Body of pancreas (tissue), 4 donors: ENCODE measurements at regions not wholly inside any gene's neighbourhood (a gene's known extent, or its start where the extent isn't known, plus 50 kb on each side); places are given as distances from the start of the nearest gene placed in this dataset.

ENCODE experiments used
- ATAC-seq: fragments of 150-250 bp; one replicate; pipeline ENCODE4 v1.9.1; 2016
- DNase-seq, 4 donors: peaks; one replicate each; pipeline ENCODE4 v3.0.0-alpha.2; 2019
- H3K27ac ChIP-seq, 4 donors: fragments of 200-600 bp; sonication (generic); 1 replicate in 3 of 4; 2 replicates in 1 of 4; pipeline versions ENCODE4 v1.5.1 to v1.6.1; 2016 to 2019; ENCODE audit warnings: mild to moderate bottlenecking in 1 of 4, mixed read lengths in 1 of 4, moderate library complexity in 1 of 4
- H3K27me3 ChIP-seq, 2 donors: fragments of 200-600 bp; sonication (generic); one replicate each; pipeline ENCODE4 v1.6.0; 2016; ENCODE audit warnings: mild to moderate bottlenecking in 1 of 2
- H3K36me3 ChIP-seq, 2 donors: fragments of 200-600 bp; sonication (generic); replicated peaks in 1 of 2; 2 replicates each; pipeline ENCODE4 v1.5.1; 2016; ENCODE audit warnings: low read depth in 2 of 2; ENCODE audit not compliant: insufficient read depth in 1 of 2
- H3K4me1 ChIP-seq: fragments of 200-600 bp; sonication (generic); one replicate; pipeline ENCODE4 v1.6.0; 2016
- H3K4me3 ChIP-seq, 2 donors: fragments of 200-600 bp; sonication (generic); 1 replicate in 1 of 2; 2 replicates in 1 of 2; pipeline ENCODE4 v1.5.1; 2016 to 2019
- H3K9me3 ChIP-seq, 3 donors: fragments of 200-600 bp; sonication (generic); 1 replicate in 2 of 3; 2 replicates in 1 of 3; pipeline ENCODE4 v1.5.1; 2016
- POLR2A ChIP-seq, 3 donors: fragments of 450-650 bp; IDR thresholded peaks; one replicate each; pipeline ENCODE4 v1.6.1; 2016; ENCODE audit warnings: antibody characterized with exemption in 3 of 3, mild to moderate bottlenecking in 2 of 3
- WGBS, 2 donors: methylation state at CpG; one replicate each; pipeline ENCODE4 v1.1.5; 2017; 5-methylcytosine and 5-hydroxymethylcytosine counted together
- intact Hi-C: fragments of 100-400 bp; cut with DNase I; formaldehyde crosslinking; loops from one replicate; pipeline ENCODE4 v1.15.1; 2023
- TF ChIP-seq, protein P1 (sequence below), 7 experiments: fragments of 450-650 bp in 4 of 7; fragments of 200-600 bp in 3 of 7; sonication (generic) in 3 of 7; IDR thresholded peaks; one replicate each; pipeline ENCODE4 v1.5.1; 2016 to 2019; ENCODE audit warnings: antibody characterized with exemption in 7 of 7

DNA sequence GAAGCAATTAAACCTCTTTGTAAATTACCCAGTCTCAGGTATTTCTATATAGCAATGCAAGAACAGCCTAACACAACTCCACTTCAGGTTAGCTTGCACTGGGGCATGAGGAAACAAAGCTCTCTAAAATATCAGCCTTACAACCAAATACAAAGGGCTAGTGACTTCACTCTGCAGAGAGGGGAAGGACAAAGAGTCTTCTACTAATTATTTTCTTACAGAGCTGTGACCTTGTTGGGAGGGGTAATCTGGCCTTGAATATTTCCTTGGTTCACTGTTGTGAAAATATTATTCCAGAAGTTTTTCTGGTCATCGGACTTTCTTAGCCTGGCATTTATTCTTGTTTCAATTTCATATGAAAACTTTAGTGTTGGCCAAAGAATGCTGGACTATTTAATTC, 334.4 kb upstream of the CTNNB1 start:
- Histone ChIP-seq H3K9me3 (no peaks in the 10 kb centered on the region), H3K4me3 (no peak overlapping the region), H3K27ac (no peak overlapping the region), H3K4me1 (no peaks in the 10 kb centered on the region), H3K36me3 (no peaks in the 10 kb centered on the region), H3K27me3 (no peaks in the 10 kb centered on the region)
- 36 to 40% methylated on average over 1 of the region's 1 CpG for WGBS, 2 donors
- TF ChIP-seq, protein P1, sequence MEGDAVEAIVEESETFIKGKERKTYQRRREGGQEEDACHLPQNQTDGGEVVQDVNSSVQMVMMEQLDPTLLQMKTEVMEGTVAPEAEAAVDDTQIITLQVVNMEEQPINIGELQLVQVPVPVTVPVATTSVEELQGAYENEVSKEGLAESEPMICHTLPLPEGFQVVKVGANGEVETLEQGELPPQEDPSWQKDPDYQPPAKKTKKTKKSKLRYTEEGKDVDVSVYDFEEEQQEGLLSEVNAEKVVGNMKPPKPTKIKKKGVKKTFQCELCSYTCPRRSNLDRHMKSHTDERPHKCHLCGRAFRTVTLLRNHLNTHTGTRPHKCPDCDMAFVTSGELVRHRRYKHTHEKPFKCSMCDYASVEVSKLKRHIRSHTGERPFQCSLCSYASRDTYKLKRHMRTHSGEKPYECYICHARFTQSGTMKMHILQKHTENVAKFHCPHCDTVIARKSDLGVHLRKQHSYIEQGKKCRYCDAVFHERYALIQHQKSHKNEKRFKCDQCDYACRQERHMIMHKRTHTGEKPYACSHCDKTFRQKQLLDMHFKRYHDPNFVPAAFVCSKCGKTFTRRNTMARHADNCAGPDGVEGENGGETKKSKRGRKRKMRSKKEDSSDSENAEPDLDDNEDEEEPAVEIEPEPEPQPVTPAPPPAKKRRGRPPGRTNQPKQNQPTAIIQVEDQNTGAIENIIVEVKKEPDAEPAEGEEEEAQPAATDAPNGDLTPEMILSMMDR (IDR thresholded peaks at IDR 0.05): no peak
- no peak for TF ChIP-seq POLR2A (IDR thresholded peaks at IDR 0.05)
- DNase-seq (no peak), ATAC-seq (no peak)
- intact Hi-C loops: no loop called here

DNA sequence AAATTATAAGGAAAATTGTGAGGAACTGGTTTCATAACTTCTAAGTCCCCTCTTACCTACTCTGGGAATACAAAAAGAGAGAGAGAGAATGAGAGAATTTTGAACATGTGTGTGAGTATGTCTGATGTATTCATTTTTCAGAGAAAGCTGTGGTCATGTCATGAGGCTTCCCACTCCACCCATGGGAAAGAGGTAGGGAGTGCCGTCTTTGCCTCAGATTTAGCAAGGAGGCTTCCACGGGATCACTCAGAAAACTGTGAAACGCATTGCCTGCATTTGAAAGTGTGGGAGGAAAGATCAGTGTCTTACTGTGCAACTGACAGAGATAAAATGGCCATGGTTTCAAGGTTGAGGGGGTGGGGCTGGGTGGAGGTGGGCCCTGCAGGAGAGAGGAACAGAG, 331.5 kb upstream of the CTNNB1 start:
- H3K27me3 ChIP-seq: no peaks in the 10 kb centered on the region
- no peak overlapping the region for H3K27ac ChIP-seq
- no peak for DNase-seq
- TF ChIP-seq, protein P1 (IDR thresholded peaks at IDR 0.05): no peak
- TF ChIP-seq POLR2A (IDR thresholded peaks at IDR 0.05): no peak
- no peaks in the 10 kb centered on the region for H3K36me3 ChIP-seq
- WGBS, 2 donors: 88 to 90% methylated on average over 3 of the region's 3 CpGs
- intact Hi-C loops: no loop called here
- H3K4me3 ChIP-seq: no peak overlapping the region
- no peaks in the 10 kb centered on the region for H3K9me3 ChIP-seq
- H3K4me1 ChIP-seq: no peaks in the 10 kb centered on the region
- no peak for ATAC-seq

DNA sequence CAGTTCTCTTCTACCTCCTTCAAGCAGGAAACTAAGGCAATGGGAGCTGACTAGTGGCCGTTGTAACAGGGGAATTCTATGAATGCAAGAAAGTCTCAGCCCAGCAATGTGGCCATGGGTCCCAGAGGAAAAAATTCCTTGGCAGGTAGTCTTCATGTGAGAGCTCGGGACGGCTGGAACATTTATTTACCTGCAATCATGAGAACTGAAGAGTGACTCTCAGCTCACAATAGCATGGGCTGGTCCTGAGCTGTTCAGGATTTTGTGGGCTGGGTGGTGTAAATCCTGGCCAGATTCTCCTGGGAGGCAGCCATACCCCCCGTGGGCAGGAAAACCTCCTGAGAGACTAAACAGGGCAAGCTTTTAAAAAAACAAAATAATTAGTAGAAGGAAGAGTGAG, 330.3 kb upstream of the CTNNB1 start:
- intact Hi-C loops: no loop called here
- Histone ChIP-seq H3K36me3 (no peaks in the 10 kb centered on the region), H3K27me3 (no peaks in the 10 kb centered on the region), H3K4me1 (peaks cover 8% of the 10 kb centered on the region), H3K9me3 (no peaks in the 10 kb centered on the region), H3K27ac (no peak overlapping the region), H3K4me3 (no peak overlapping the region)
- TF ChIP-seq, protein P1 (IDR thresholded peaks at IDR 0.05): no peak
- no peak for TF ChIP-seq POLR2A (IDR thresholded peaks at IDR 0.05)
- DNase-seq (no peak), ATAC-seq (no peak)
- 50 to 67% methylated on average over 4 of the region's 4 CpGs for WGBS, 2 donors

DNA sequence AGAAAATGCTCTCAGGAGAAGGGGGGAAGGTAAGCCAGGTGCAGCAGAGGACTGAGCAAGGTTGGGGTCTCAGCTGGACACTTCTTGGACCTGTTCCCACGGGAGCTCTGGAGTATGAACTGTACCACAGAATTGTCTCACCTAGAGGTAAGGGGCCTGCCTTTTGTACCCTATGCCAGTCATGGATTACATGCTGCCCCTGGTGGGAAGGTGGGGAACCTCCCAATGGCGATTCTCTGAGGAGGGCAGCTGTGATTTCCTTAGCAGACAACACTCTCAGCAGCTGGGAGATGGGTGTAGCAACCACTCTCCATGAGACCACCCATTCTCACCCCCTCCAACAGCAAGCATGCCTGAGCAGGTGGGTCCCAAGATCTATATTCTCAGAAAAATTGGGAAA, 329.4 kb upstream of the CTNNB1 start:
- no peak overlapping the region for H3K4me3 ChIP-seq
- H3K9me3 ChIP-seq: no peaks in the 10 kb centered on the region
- DNase-seq (no peak), ATAC-seq (no peak)
- no peak overlapping the region for H3K27ac ChIP-seq
- intact Hi-C loops: no loop called here
- peaks cover 8% of the 10 kb centered on the region for H3K4me1 ChIP-seq
- H3K27me3 ChIP-seq: no peaks in the 10 kb centered on the region
- 77 to 89% methylated on average over 1 to 2 of the region's 2 CpGs for WGBS, 2 donors
- no peak for TF ChIP-seq POLR2A (IDR thresholded peaks at IDR 0.05)
- TF ChIP-seq, protein P1 (IDR thresholded peaks at IDR 0.05): no peak
- no peaks in the 10 kb centered on the region for H3K36me3 ChIP-seq

DNA sequence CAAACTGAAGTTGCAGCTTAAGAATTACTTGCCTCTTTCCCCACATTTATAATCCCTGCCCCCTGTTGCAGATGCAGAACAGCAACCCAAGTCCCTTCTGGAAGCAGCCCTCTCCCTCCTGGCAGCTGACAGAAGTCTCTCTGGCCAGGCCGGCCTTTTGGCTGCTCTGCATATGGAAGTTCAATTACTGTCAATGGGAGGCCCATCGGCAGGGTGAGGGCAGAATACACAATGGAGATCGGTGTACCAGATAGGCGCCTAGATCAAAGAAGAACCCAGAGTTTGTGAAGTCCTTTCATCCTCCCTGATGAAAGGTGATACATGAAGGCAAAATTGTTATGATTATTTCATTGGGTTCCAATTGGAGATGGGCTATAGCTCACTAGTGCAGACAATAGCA, 327.9 kb upstream of the CTNNB1 start:
- ATAC-seq (no peak), DNase-seq (no peak)
- no peaks in the 10 kb centered on the region for H3K36me3 ChIP-seq
- no peaks in the 10 kb centered on the region for H3K27me3 ChIP-seq
- H3K4me1 ChIP-seq: peaks cover 8% of the 10 kb centered on the region
- H3K4me3 ChIP-seq: no peak overlapping the region
- TF ChIP-seq, protein P1 (IDR thresholded peaks at IDR 0.05): no peak
- TF ChIP-seq POLR2A (IDR thresholded peaks at IDR 0.05): no peak
- H3K9me3 ChIP-seq: no peaks in the 10 kb centered on the region
- intact Hi-C loops: no loop called here
- H3K27ac ChIP-seq: no peak overlapping the region
- 83 to 85% methylated on average over 4 of the region's 4 CpGs for WGBS, 2 donors
